ENCODE measurements at regions not wholly inside any gene's neighbourhood (a gene's known extent, or its start where the extent isn't known, plus 50 kb on each side); places are given as distances from the start of the nearest gene placed in this dataset.
A peak's percentile ranks its signal among the peaks of the same experiment; 100 is the strongest.

- Histone ChIP-seq H3K79me1 (ENCODE audit: low read depth in 1 of 2, low read length in 2 of 2) (peaks cover 31 to 60% of the 10 kb centered on the region in 2 experiments), H2AFZ (replicated peaks; ENCODE audit: low read length, poor library complexity) (no peak overlapping the region), H3K4me2 (ENCODE audit: low read depth, low read length) (no peak overlapping the region), H2BK5ac (ENCODE audit: low read depth, low read length, poor library complexity, severe bottlenecking) (peak overlapping the region; percentile 60), H3K4me1 (ENCODE audit: control insufficient read depth, insufficient read depth, low read length) (peaks cover 11% of the 10 kb centered on the region), H3K9ac (ENCODE audit: low read depth, low read length) (no peak overlapping the region), H3K4me3 (ENCODE audit: insufficient read depth, low read depth, low read length) (no peak overlapping the region), H4K91ac (ENCODE audit: insufficient read depth, low read depth, low read length) (peak overlapping the region; percentile 41; the same call in 1 of the 2 replicates), H3K36me3 (ENCODE audit: control insufficient read depth, insufficient read depth, low read length) (no peaks in the 10 kb centered on the region; the same call in 1 of the 2 replicates), H3K14ac (replicated peaks; ENCODE audit: low read depth, low read length) (no peak overlapping the region), H3K56ac (ENCODE audit: extremely low read depth, insufficient read depth, low read length) (no peak overlapping the region), H4K5ac (ENCODE audit: low read depth, low read length) (no peak overlapping the region), H4K8ac (ENCODE audit: low read depth in 2 of 2, low read length in 2 of 2) (peak overlapping the region in 1 of 2 experiments; percentile 27; a peak in 2 of 4 replicates), H3K9me1 (ENCODE audit: insufficient read depth, low read length) (peaks cover 5% of the 10 kb centered on the region), H3K27me3 (ENCODE audit: control insufficient read depth, insufficient read depth, low read length) (no peaks in the 10 kb centered on the region), H3K4ac (ENCODE audit: low read depth, low read length) (peak overlapping the region; percentile 64; the same call in 1 of the 2 replicates), H4K20me1 (ENCODE audit: insufficient read depth, low read length) (no peaks in the 10 kb centered on the region; the same call in 1 of the 2 replicates), H2BK20ac (ENCODE audit: low read depth, low read length) (0 out of 2 replicates have a peak overlapping the region, but pooled peaks have one; percentile 66), H2AK9ac (replicated peaks; ENCODE audit: low read depth, low read length, poor library complexity) (no peak overlapping the region), H2BK15ac (ENCODE audit: low read depth, low read length) (no peak overlapping the region), H2AK5ac (ENCODE audit: low read depth, low read length) (peak overlapping the region; percentile 20; the same call in 1 of the 2 replicates), H3K18ac (ENCODE audit: low read depth, low read length) (peak overlapping the region; percentile 27; the same call in 1 of the 2 replicates), H3K23ac (ENCODE audit: low read depth, low read length) (no peak overlapping the region), H2BK120ac (ENCODE audit: low read depth, low read length) (no peak overlapping the region; the same call in 1 of the 2 replicates), H3K9me3 (ENCODE audit: control insufficient read depth, insufficient read depth, low read length) (no peaks in the 10 kb centered on the region), H3K27ac (ENCODE audit: insufficient read depth, low read length) (no peak overlapping the region)
- no CpG with 5 or more reads among the region's 3 CpGs for WGBS, 2 experiments (ENCODE audit: extremely low coverage in 2 of 2, insufficient read length in 1 of 2)
- ATAC-seq (ENCODE audit: low read depth) (no peak), DNase-seq (peak; percentile 34)
- peak; percentile 50; the same call in 1 of the 2 replicates for TF ChIP-seq NFE2L2 (IDR thresholded peaks at IDR 0.05; ENCODE audit: low read depth, low read length)
- TF ChIP-seq ELK1 (IDR thresholded peaks at IDR 0.05; ENCODE audit: borderline replicate concordance, low read depth, low read length) = no peak
- no TSS peak for BruUV-seq (replicated peaks)
- POLR2A ChIA-PET (ENCODE audit: unreplicated experiment) = no interaction called here
- dilution Hi-C loops (cut with HindIII; ENCODE audit: low sequenced_read_pairs, unreplicated experiment) (no loop called here), intact Hi-C loops (cut with micrococcal nuclease) (no loop called here), in situ Hi-C loops (cut with MboI; ENCODE audit: low sequenced_read_pairs) (no loop called here)
- CTCF ChIA-PET = interaction anchor here (0.6 kb wide), 1 partner anchor 29 kb away, joined by 4 read pairs; no protein-coding TSS in a partner anchor
Measured at GRCh38 chr14:71416392-71416791, 509.1 kb downstream of the PCNX1 start.
